Testis (tissue), 2 donors: ENCODE measurements at regions not wholly inside any gene's neighbourhood (a gene's known extent, or its start where the extent isn't known, plus 50 kb on each side); places are given as distances from the start of the nearest gene placed in this dataset.
A peak's percentile ranks its signal among the peaks of the same experiment; 100 is the strongest.

ENCODE experiments used
- DNase-seq: peaks from one replicate; pipeline ENCODE4 v3.0.0-alpha.2; 2019
- H3K27ac ChIP-seq, 2 donors: fragments of 200-600 bp; sonication (generic); one replicate each; pipeline ENCODE4 v1.5.1; 2019
- H3K27me3 ChIP-seq: fragments of 200-600 bp; sonication (generic); one replicate; pipeline ENCODE4 v1.5.1; 2019
- H3K36me3 ChIP-seq: fragments of 200-600 bp; sonication (generic); one replicate; pipeline ENCODE4 v1.5.1; 2017; ENCODE audit warnings: low read depth; ENCODE audit errors: missing control alignments
- H3K4me1 ChIP-seq: fragments of 200-600 bp; sonication (generic); one replicate; pipeline ENCODE4 v1.5.1; 2019
- H3K4me3 ChIP-seq, 2 donors: fragments of 200-600 bp; sonication (generic); one replicate each; pipeline ENCODE4 v1.5.1; 2017 to 2019
- H3K9me3 ChIP-seq: fragments of 200-600 bp; sonication (generic); one replicate; pipeline ENCODE4 v1.5.1; 2017
- CTCF ChIP-seq, 3 experiments: fragments of 450-650 bp in 2 of 3; fragments of 200-600 bp in 1 of 3; sonication (generic) in 1 of 3; IDR thresholded peaks; one replicate each; pipeline ENCODE4 v1.5.1; 2016 to 2019; ENCODE audit warnings: antibody characterized with exemption in 3 of 3, mild to moderate bottlenecking in 2 of 3, moderate library complexity in 1 of 3
- POLR2A ChIP-seq: fragments of 450-650 bp; IDR thresholded peaks from one replicate; pipeline ENCODE4 v1.6.1; 2017; ENCODE audit warnings: antibody characterized with exemption, mild to moderate bottlenecking, moderate library complexity
- WGBS, 2 donors: methylation state at CpG; one replicate each; pipeline ENCODE4 v1.1.5; 2018; 5-methylcytosine and 5-hydroxymethylcytosine counted together
- intact Hi-C: fragments of 100-400 bp; cut with DNase I; formaldehyde crosslinking; loops from one replicate; pipeline ENCODE4 v1.15.1; 2023; ENCODE audit warnings: low total_unique reads

GRCh38 chr18:10030816-10031541 lies 117.2 kb downstream of the VAPA start:
- Histone ChIP-seq H3K27ac (no peak overlapping the region), H3K4me1 (peaks cover 23% of the 10 kb centered on the region), H3K27me3 (no peaks in the 10 kb centered on the region), H3K4me3 (no peak overlapping the region), H3K9me3 (no peaks in the 10 kb centered on the region), H3K36me3 (no peaks in the 10 kb centered on the region)
- DNase-seq, result no peak
- 43 to 52% methylated on average over 10 to 25 of the region's 25 CpGs for WGBS, 2 donors
- intact Hi-C loops, result loop anchor here (10.0 kb wide), 1 partner anchor 484 kb away; no protein-coding TSS in a partner anchor
- no peak for TF ChIP-seq POLR2A
- TF ChIP-seq CTCF (IDR thresholded peaks at IDR 0.05), result no peak

- TF ChIP-seq POLR2A (no peak), CTCF (IDR thresholded peaks at IDR 0.05) (no peak)
- peak; percentile 52 for DNase-seq
- H3K27me3 ChIP-seq, result no peaks in the 10 kb centered on the region
- H3K4me1 ChIP-seq, result peaks cover 24% of the 10 kb centered on the region
- WGBS, 2 donors, result 4 to 28% methylated on average over 9 to 46 of the region's 46 CpGs
- intact Hi-C loops, result loop anchor here (10.0 kb wide), 1 partner anchor 482 kb away; no protein-coding TSS in a partner anchor
- H3K36me3 ChIP-seq, result no peaks in the 10 kb centered on the region
- no peaks in the 10 kb centered on the region for H3K9me3 ChIP-seq
- peak overlapping the region in 1 of 2 donors; percentile 46 for H3K27ac ChIP-seq
- H3K4me3 ChIP-seq, result peak overlapping the region; percentile 24 to 50
Measured at GRCh38 chr18:10032331-10033015, 118.7 kb downstream of the VAPA start.

- peak overlapping the region; percentile 24 to 50 for H3K4me3 ChIP-seq
- H3K4me1 ChIP-seq, result peaks cover 24% of the 10 kb centered on the region
- H3K36me3 ChIP-seq, result no peaks in the 10 kb centered on the region
- intact Hi-C loops, result loop anchor here (10.0 kb wide), 1 partner anchor 482 kb away; no protein-coding TSS in a partner anchor
- no peak for TF ChIP-seq POLR2A
- no peak for TF ChIP-seq CTCF (IDR thresholded peaks at IDR 0.05)
- 16 to 24% methylated on average over 9 of the region's 9 CpGs for WGBS, 2 donors
- H3K27me3 ChIP-seq, result no peaks in the 10 kb centered on the region
- H3K9me3 ChIP-seq, result no peaks in the 10 kb centered on the region
- DNase-seq, result no peak
- H3K27ac ChIP-seq, result peak overlapping the region in 1 of 2 donors; percentile 46
Measured at GRCh38 chr18:10033016-10033399, 119.2 kb downstream of the VAPA start.

- H3K27ac ChIP-seq, result peak overlapping the region in 1 of 2 donors; percentile 8
- 59 to 60% methylated on average over 13 of the region's 13 CpGs for WGBS, 2 donors
- H3K27me3 ChIP-seq, result no peaks in the 10 kb centered on the region
- H3K36me3 ChIP-seq, result no peaks in the 10 kb centered on the region
- H3K4me1 ChIP-seq, result peaks cover 36% of the 10 kb centered on the region
- TF ChIP-seq POLR2A (no peak), CTCF (IDR thresholded peaks at IDR 0.05) (no peak)
- DNase-seq, result no peak
- H3K4me3 ChIP-seq, result no peak overlapping the region
- H3K9me3 ChIP-seq, result no peaks in the 10 kb centered on the region
- intact Hi-C loops, result loop anchor here (10.0 kb wide), 1 partner anchor 479 kb away; no protein-coding TSS in a partner anchor
Measured at GRCh38 chr18:10035281-10035991, 121.6 kb downstream of the VAPA start.
